ENCODE measurements at regions not wholly inside any gene's neighbourhood (a gene's known extent, or its start where the extent isn't known, plus 50 kb on each side); places are given as distances from the start of the nearest gene placed in this dataset.

GRCh38 chrX:9390121-9390520, 74.7 kb upstream of the TBL1X start:
- 100% methylated on average over 1 of the region's 1 CpG for WGBS, 2 donors
- TF ChIP-seq CTCF (IDR thresholded peaks at IDR 0.05) (no peak), POLR2A (IDR thresholded peaks at IDR 0.05) (no peak)
- Histone ChIP-seq H3K27me3 (no peaks in the 10 kb centered on the region), H3K4me3 (no peak overlapping the region), H3K9me3 (no peaks in the 10 kb centered on the region), H3K36me3 (ENCODE audit: low read depth, missing control alignments) (no peaks in the 10 kb centered on the region), H3K27ac (no peak overlapping the region), H3K4me1 (no peaks in the 10 kb centered on the region)
- DNase-seq, result no peak
- intact Hi-C loops (cut with DNase I; ENCODE audit: low total_unique reads), result no loop called here

DNA sequence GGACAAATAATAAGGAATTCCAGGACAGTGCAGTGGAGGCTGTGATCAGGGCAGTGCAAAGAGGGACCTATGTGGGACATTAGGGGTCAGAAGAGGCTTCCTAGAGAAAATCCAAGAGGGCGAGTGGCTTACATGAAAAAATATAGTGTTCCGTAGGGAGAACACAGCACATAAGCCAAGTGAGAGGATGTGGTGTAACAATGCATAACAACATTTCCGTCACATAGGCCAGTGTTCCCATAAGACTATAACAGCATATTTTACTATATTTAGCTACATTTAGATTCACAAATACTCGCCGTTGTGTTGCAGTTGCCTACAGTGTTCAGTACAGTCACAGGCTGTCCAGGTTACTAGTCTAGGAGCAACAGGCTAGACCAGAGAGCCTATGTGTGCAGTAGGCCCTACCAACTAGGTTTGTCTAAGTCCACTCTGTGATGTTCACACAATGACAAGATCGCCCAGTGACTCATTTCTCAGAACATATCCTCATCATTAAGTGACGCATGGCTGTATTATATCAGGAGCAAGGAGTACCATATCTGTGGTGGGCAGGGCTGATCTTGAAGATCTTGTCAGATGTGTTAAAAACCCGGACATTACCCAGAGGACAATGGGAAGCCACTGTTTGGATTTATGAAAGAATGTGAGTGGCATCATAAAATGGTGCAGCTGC, 74.0 kb upstream of the TBL1X start:
- H3K9me3 ChIP-seq, result no peaks in the 10 kb centered on the region
- intact Hi-C loops (cut with DNase I; ENCODE audit: low total_unique reads), result no loop called here
- TF ChIP-seq CTCF (IDR thresholded peaks at IDR 0.05) (no peak), POLR2A (IDR thresholded peaks at IDR 0.05) (no peak)
- no peaks in the 10 kb centered on the region for H3K27me3 ChIP-seq
- no peak overlapping the region for H3K27ac ChIP-seq
- H3K36me3 ChIP-seq (ENCODE audit: low read depth, missing control alignments), result no peaks in the 10 kb centered on the region
- WGBS, 2 donors, result 88 to 89% methylated on average over 4 to 8 of the region's 8 CpGs
- no peaks in the 10 kb centered on the region for H3K4me1 ChIP-seq
- no peak overlapping the region for H3K4me3 ChIP-seq
- DNase-seq, result no peak

DNA sequence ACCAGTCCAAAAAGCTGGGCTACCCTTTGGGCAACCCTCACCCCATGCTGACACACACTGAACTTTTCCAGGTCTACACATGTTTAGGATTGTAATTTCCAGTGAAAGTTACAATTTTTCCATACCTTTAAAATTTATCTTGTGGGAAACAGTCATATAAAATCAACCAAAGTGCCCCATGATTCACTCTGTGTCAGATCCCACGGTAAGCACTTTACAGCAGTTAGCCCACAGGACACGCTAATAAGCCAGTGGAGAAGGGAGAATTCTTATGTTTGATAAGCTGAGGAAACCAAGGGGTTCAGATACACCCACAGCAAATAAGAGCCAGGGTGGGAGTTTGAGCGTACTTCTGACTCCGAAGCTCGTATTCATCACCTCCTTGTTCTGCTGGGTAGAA, 72.4 kb upstream of the TBL1X start:
- H3K27me3 ChIP-seq, result no peaks in the 10 kb centered on the region
- H3K4me1 ChIP-seq, result no peaks in the 10 kb centered on the region
- H3K36me3 ChIP-seq (ENCODE audit: low read depth, missing control alignments), result no peaks in the 10 kb centered on the region
- no peak for TF ChIP-seq CTCF (IDR thresholded peaks at IDR 0.05)
- TF ChIP-seq POLR2A (IDR thresholded peaks at IDR 0.05), result no peak
- intact Hi-C loops (cut with DNase I; ENCODE audit: low total_unique reads), result no loop called here
- 93 to 94% methylated on average over 5 of the region's 5 CpGs for WGBS, 2 donors
- no peaks in the 10 kb centered on the region for H3K9me3 ChIP-seq
- H3K4me3 ChIP-seq, result no peak overlapping the region
- DNase-seq, result no peak
- H3K27ac ChIP-seq, result no peak overlapping the region

DNA sequence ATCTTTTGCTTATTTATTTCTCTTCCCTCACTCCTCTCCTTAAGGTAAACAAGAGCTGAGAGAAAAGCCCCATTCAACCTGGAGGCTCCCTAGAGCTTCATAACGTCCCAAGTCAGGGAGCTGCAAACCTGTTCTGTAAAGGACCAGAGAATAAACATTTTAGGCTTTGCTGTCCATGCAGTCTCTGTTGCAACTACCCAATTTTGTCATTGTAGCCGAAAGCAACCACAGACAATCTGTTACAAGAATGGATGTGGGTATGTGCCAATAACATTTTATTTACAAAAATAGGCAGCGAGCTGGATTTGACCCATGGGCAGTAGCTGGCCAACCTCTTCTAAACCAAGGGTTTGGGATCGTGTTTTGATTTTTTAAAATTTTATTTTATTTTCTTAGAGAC, 71.3 kb upstream of the TBL1X start:
- Histone ChIP-seq H3K27ac (no peak overlapping the region), H3K9me3 (no peaks in the 10 kb centered on the region), H3K4me3 (no peak overlapping the region), H3K36me3 (ENCODE audit: low read depth, missing control alignments) (no peaks in the 10 kb centered on the region), H3K4me1 (no peaks in the 10 kb centered on the region), H3K27me3 (no peaks in the 10 kb centered on the region)
- intact Hi-C loops (cut with DNase I; ENCODE audit: low total_unique reads), result no loop called here
- WGBS, 2 donors, result 78 to 89% methylated on average over 4 of the region's 4 CpGs
- no peak for TF ChIP-seq CTCF (IDR thresholded peaks at IDR 0.05)
- no peak for TF ChIP-seq POLR2A (IDR thresholded peaks at IDR 0.05)
- DNase-seq, result no peak

DNA sequence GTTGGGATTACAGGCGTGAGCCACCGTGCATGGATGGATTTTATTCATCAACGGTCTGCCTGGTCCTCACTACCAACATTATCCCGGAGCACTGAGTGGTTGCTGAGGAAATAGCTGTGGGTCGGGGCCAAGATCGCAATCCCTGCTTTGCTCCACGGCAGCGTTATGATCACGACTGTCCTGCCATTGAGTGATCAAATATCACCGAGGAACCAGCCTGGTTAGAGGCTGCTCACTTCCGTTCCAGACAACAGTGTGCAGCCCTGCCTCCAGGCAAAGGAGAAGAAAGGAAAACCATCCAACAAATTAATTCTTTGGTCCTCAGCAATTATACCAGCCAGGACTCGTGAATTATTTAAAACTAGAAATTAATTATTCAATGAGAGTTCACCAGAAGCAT, 70.6 kb upstream of the TBL1X start:
- Histone ChIP-seq H3K4me1 (no peaks in the 10 kb centered on the region), H3K27me3 (no peaks in the 10 kb centered on the region), H3K36me3 (ENCODE audit: low read depth, missing control alignments) (no peaks in the 10 kb centered on the region), H3K9me3 (no peaks in the 10 kb centered on the region), H3K27ac (no peak overlapping the region), H3K4me3 (no peak overlapping the region)
- intact Hi-C loops (cut with DNase I; ENCODE audit: low total_unique reads), result no loop called here
- DNase-seq, result no peak
- 93 to 97% methylated on average over 7 to 12 of the region's 12 CpGs for WGBS, 2 donors
- no peak for TF ChIP-seq POLR2A (IDR thresholded peaks at IDR 0.05)
- TF ChIP-seq CTCF (IDR thresholded peaks at IDR 0.05), result no peak
